C4-2B (cell line): ENCODE measurements at regions not wholly inside any gene's neighbourhood (a gene's known extent, or its start where the extent isn't known, plus 50 kb on each side); places are given as distances from the start of the nearest gene placed in this dataset.

Experiments
- CTCF ChIP-seq: fragments of 450-650 bp; conservative IDR thresholded peaks from 2 replicates; pipeline ENCODE4 v1.5.1; 2017; ENCODE audit warnings: mild to moderate bottlenecking
- ZFX ChIP-seq: fragments of 450-650 bp; IDR thresholded peaks from 2 replicates; pipeline ENCODE4 v1.6.1; 2017

- TF ChIP-seq CTCF (no peak), ZFX (no peak)
Observed at GRCh38 chr2:156703642-156704041, 267.5 kb downstream of the GPD2 start.
